Osteocyte (in vitro differentiated cells): ENCODE measurements at regions not wholly inside any gene's neighbourhood (a gene's known extent, or its start where the extent isn't known, plus 50 kb on each side); places are given as distances from the start of the nearest gene placed in this dataset.
"Not testable (repeated sequence)": the region's sequence is repeated elsewhere in the genome, so short reads cannot be mapped to it uniquely, and the experiment has no call there.

Experiments used
- DNase-seq: peaks from one replicate; pipeline ENCODE4 v3.0.0; 2021; ENCODE audit warnings: mixed read lengths; ENCODE audit not compliant: unreplicated experiment; ENCODE audit errors: extremely low spot score
- H3K27ac Mint-ChIP-seq: one replicate; pipeline ENCODE4 v1.8.0; 2021; ENCODE audit warnings: mild to moderate bottlenecking, mixed read lengths; ENCODE audit not compliant: unreplicated experiment
- H3K27me3 Mint-ChIP-seq: one replicate; pipeline ENCODE4 v1.8.0; 2021; ENCODE audit warnings: mixed read lengths; ENCODE audit not compliant: unreplicated experiment
- H3K36me3 Mint-ChIP-seq: one replicate; pipeline ENCODE4 v1.8.0; 2021; ENCODE audit warnings: mixed read lengths; ENCODE audit not compliant: unreplicated experiment
- H3K4me1 Mint-ChIP-seq: one replicate; pipeline ENCODE4 v1.8.0; 2021; ENCODE audit warnings: mixed read lengths; ENCODE audit not compliant: unreplicated experiment
- H3K4me3 Mint-ChIP-seq: one replicate; pipeline ENCODE4 v1.8.0; 2021; ENCODE audit warnings: mild to moderate bottlenecking, moderate library complexity, mixed read lengths; ENCODE audit not compliant: unreplicated experiment
- H3K9me3 Mint-ChIP-seq: one replicate; pipeline ENCODE4 v1.8.0; 2021; ENCODE audit warnings: mixed read lengths; ENCODE audit not compliant: unreplicated experiment
- CTCF ChIP-seq: fragments of 200-600 bp; sonication (generic); IDR thresholded peaks from 2 replicates; pipeline ENCODE4 v1.5.0; 2021; ENCODE audit warnings: antibody characterized with exemption, mild to moderate bottlenecking, moderate library complexity

GRCh38 chr9:84076384-84076783 lies 95.8 kb downstream of the RMI1 start:
- no peak for DNase-seq
- no peak overlapping the region for H3K27ac Mint-ChIP-seq
- H3K36me3 Mint-ChIP-seq = no peaks in the 10 kb centered on the region

GRCh38 chr9:84077816-84078215 lies 97.2 kb downstream of the RMI1 start:
- not testable (repeated sequence) for H3K36me3 Mint-ChIP-seq, DNase-seq, H3K4me3 Mint-ChIP-seq, H3K27ac Mint-ChIP-seq, H3K27me3 Mint-ChIP-seq, H3K9me3 Mint-ChIP-seq
- peaks cover 11% of the 10 kb centered on the region for H3K4me1 Mint-ChIP-seq

More at GRCh38 chr9:84076384-84076783, 95.8 kb downstream of the RMI1 start:
- TF ChIP-seq CTCF = no peak
- no peaks in the 10 kb centered on the region for H3K27me3 Mint-ChIP-seq
- peaks cover 11% of the 10 kb centered on the region for H3K4me1 Mint-ChIP-seq
- no peak overlapping the region for H3K4me3 Mint-ChIP-seq
- peaks cover 6% of the 10 kb centered on the region for H3K9me3 Mint-ChIP-seq

GRCh38 chr9:84079994-84080393 lies 99.4 kb downstream of the RMI1 start:
- Mint-ChIP-seq H3K4me1 (peaks cover 11% of the 10 kb centered on the region), H3K9me3 (peaks cover 6% of the 10 kb centered on the region), H3K36me3 (no peaks in the 10 kb centered on the region), H3K27ac (no peak overlapping the region), H3K27me3 (peaks cover 7% of the 10 kb centered on the region), H3K4me3 (no peak overlapping the region)
- no peak for DNase-seq
- no peak for TF ChIP-seq CTCF

GRCh38 chr9:84101964-84102632 lies 121.5 kb downstream of the RMI1 start:
- peak overlapping the region; percentile 35 for H3K4me3 Mint-ChIP-seq
- DNase-seq = no peak
- no peaks in the 10 kb centered on the region for H3K36me3 Mint-ChIP-seq
- H3K27me3 Mint-ChIP-seq = peaks cover 50% of the 10 kb centered on the region
- no peaks in the 10 kb centered on the region for H3K9me3 Mint-ChIP-seq
- H3K27ac Mint-ChIP-seq = no peak overlapping the region
- TF ChIP-seq CTCF = no peak
- peaks cover 7% of the 10 kb centered on the region for H3K4me1 Mint-ChIP-seq

GRCh38 chr9:84103651-84104377 lies 123.2 kb downstream of the RMI1 start:
- peaks cover 4% of the 10 kb centered on the region for H3K4me1 Mint-ChIP-seq
- no peak for DNase-seq
- peaks cover 66% of the 10 kb centered on the region for H3K27me3 Mint-ChIP-seq
- no peak overlapping the region for H3K27ac Mint-ChIP-seq
- no peaks in the 10 kb centered on the region for H3K9me3 Mint-ChIP-seq
- TF ChIP-seq CTCF = no peak
- no peaks in the 10 kb centered on the region for H3K36me3 Mint-ChIP-seq
- no peak overlapping the region for H3K4me3 Mint-ChIP-seq
